GM20000 (cell line): ENCODE measurements at regions not wholly inside any gene's neighbourhood (a gene's known extent, or its start where the extent isn't known, plus 50 kb on each side); places are given as distances from the start of the nearest gene placed in this dataset.
"Not testable (repeated sequence)": the region's sequence is repeated elsewhere in the genome, so short reads cannot be mapped to it uniquely, and the experiment has no call there.

Source experiments
- DNase-seq: peaks from one replicate; pipeline ENCODE4 v3.0.0; 2012; ENCODE audit warnings: low spot score
- TF ChIP-seq, protein P1 (sequence below): IDR thresholded peaks from 2 replicates; pipeline ENCODE4 v1.5.1; 2012; ENCODE audit warnings: mild to moderate bottlenecking, control low read depth; ENCODE audit errors: extremely low read depth, missing control alignments

DNA sequence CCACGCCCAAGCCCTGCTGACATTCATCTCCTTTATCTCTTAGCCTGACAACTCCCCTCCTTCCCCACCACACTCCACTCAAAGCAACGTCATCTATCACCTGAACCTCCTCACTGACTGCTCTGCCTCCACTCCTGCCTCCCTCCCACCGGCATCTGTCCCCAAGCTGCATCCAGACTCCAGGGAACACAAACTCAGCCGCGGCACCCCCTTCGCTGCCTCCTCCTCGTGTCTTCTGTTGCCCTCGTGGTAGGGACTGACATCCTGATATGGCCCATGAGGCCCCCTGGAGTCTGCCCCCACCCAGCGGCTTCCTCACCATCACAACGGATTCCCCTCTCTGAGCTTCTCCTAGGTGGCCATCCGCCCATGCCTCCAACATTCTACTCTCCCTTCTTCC is 101.0 kb upstream of the TAS2R1 start:
- TF ChIP-seq, protein P1, sequence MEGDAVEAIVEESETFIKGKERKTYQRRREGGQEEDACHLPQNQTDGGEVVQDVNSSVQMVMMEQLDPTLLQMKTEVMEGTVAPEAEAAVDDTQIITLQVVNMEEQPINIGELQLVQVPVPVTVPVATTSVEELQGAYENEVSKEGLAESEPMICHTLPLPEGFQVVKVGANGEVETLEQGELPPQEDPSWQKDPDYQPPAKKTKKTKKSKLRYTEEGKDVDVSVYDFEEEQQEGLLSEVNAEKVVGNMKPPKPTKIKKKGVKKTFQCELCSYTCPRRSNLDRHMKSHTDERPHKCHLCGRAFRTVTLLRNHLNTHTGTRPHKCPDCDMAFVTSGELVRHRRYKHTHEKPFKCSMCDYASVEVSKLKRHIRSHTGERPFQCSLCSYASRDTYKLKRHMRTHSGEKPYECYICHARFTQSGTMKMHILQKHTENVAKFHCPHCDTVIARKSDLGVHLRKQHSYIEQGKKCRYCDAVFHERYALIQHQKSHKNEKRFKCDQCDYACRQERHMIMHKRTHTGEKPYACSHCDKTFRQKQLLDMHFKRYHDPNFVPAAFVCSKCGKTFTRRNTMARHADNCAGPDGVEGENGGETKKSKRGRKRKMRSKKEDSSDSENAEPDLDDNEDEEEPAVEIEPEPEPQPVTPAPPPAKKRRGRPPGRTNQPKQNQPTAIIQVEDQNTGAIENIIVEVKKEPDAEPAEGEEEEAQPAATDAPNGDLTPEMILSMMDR, result no peak
- no peak for DNase-seq

DNA sequence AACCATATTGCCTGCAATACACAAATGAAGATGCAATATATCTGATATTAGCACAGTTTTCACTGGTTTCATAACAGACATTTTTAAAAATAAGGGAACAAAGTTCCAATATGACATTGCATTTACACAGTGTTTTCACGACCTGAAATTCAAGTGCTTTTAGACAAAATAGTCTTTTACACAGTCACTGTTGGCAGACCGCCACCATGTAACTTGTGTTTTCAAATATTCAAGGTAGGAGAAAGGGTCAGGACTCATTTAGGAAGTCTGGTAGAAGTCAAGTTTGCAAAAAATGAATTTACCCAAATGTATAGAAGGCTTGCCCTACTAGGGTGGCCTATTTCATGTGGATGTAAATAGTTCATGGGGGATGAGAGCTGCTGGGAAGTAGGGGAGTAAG is 98.1 kb upstream of the TAS2R1 start:
- TF ChIP-seq, protein P1, result no peak
- DNase-seq, result no peak

DNA sequence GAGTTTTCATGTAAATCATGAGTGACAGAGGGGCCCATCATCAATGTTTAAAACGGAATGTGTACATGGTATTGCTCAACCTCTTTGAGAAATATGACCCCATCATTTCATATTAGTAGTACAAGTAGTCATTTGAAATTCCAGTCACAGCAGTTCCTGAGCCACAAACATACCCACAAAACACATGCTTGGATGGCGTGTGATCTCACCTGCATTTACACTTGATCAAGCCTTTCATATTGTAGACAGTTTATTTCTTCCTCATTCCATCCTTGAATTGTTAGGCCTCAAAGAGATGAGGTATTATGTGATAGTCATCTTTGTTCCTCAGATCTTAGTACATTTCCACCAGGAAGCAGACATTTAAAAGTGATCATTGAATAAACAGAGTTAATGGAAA is 96.8 kb upstream of the TAS2R1 start:
- no peak for DNase-seq
- TF ChIP-seq, protein P1, result no peak

DNA sequence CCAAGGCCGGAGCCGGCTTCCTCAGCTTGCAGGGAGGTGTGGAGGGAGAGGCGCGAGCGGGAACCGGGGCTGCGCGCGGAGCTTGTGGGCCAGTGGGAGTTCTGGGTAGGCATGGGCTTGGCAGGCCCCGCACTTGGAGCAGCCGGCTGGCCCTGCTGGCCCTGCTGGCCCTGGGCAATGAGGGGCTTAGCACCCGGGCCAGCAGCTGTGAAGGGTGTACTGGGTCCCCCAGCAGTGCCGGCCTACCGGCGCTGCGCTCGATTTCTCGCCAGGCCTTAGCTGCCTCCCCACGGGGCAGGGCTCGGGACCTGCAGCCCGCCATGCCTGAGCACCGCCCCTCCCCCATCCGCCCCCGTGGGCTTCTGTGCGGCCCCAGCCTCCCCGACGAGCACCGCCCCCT is 95.1 kb upstream of the TAS2R1 start:
- DNase-seq, result not testable (repeated sequence)

DNA sequence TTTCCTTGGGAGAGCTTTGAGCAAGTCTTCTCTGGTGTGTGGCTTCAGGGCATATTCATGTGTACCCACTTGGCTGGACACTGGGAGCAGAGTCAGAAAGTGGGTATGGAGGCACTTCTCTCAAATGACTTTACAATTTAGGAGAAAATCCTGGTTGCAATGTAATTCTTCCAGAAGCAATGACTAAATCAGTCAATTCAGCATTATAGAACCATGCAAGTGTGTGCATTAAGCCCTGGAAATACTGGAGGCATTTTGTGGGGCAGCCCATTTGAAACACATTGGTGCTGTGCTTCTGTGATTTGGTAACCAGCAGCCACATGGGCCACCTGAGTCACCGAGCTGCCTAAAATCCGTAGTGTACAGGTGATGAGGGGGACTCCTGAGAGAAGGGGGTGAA is 94.6 kb upstream of the TAS2R1 start:
- no peak for DNase-seq
- TF ChIP-seq, protein P1, result no peak

DNA sequence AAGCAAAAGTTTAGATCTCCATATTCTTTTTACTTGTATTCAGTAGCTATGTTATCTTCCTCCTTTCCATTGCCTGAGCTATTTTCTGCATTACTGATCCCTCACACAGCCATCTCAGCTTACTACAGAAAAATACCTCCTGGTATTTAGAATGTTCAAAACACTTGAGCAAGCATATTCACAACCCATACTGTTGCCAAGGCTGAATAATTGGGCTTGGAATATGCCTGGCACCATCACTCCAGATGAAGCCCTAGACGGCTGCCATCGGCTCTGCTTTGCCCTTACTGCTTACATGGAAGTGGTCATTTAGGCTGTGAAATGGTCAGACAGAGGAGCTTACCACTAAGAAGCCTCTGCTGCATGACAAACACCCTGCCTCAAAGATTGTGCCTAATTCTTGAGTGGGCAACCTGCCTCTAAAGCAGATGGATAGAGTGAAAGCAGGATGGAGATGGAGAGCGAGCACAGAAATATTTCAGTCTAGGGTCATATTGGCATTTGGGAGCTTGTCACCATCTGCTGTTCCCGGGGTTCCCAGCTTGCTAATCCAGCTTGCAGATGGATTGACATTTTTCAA is 92.5 kb upstream of the TAS2R1 start:
- DNase-seq, result no peak

DNA sequence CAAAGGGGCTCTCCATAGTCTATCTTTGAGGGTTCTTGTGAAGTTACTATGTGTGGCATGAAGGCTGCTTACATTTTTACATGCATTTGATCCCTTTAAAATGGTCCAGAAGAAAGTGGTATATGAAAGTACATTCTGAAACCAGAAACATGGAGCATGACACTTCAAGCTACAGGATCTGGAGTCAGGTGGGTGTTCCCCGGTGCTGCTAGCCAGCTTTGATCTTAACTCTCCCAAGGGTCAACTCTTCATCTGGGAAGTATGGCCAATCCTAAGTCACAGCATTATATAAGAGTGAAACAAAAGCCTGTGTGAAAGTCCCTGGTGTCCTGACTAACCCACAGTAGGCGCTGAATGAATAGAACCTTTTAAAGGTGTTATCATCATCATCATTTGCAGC is 91.0 kb upstream of the TAS2R1 start:
- DNase-seq, result no peak
- TF ChIP-seq, protein P1, result no peak

More for the DNA sequence above, 92.5 kb upstream of the TAS2R1 start:
- TF ChIP-seq, protein P1, result no peak

DNA sequence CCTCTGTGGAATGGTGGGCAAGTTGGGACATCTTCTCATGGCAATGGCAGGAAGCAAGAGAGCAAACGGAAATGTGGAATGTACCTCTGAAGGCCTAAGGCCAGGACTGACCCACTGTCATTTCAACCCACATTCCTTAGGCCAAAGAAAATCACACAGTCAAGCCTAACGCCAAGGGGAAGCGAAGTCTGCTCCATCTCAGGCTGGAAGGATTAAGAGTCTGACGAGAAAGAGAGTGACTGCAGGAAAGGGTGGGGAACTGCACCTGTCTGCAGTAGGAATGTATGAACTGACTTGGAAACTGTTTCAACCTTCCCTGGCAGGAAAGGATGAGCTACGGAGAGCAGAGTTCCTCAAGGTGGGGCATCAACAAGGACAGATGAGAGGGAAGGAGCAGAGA is 90.2 kb upstream of the TAS2R1 start:
- no peak for DNase-seq
- TF ChIP-seq, protein P1, result no peak
